ENCODE measurements at regions not wholly inside any gene's neighbourhood (a gene's known extent, or its start where the extent isn't known, plus 50 kb on each side); places are given as distances from the start of the nearest gene placed in this dataset.

GRCh38 chr6:26292709-26293108 is 72.3 kb upstream of the BTN3A2 start:
- ATAC-seq, result no peak

GRCh38 chr6:26294302-26294701 is 70.7 kb upstream of the BTN3A2 start:
- no peak for ATAC-seq

- peak; percentile 96 for ATAC-seq
Measured at GRCh38 chr6:26295691-26296555, 69.1 kb upstream of the BTN3A2 start.

- ATAC-seq, result no peak
Measured at GRCh38 chr6:26296556-26296856, 68.5 kb upstream of the BTN3A2 start.

- ATAC-seq, result no peak
Measured at GRCh38 chr6:26296857-26297648, 67.9 kb upstream of the BTN3A2 start.

GRCh38 chr6:26299286-26300042 is 65.5 kb upstream of the BTN3A2 start:
- no peak for ATAC-seq

GRCh38 chr6:26300043-26300331 is 65.0 kb upstream of the BTN3A2 start:
- no peak for ATAC-seq

GRCh38 chr6:26300359-26300758 is 64.6 kb upstream of the BTN3A2 start:
- no peak for ATAC-seq

- no peak for ATAC-seq
Measured at GRCh38 chr6:26300828-26301227, 64.2 kb upstream of the BTN3A2 start.

- ATAC-seq, result no peak
Measured at GRCh38 chr6:26301638-26302037, 63.4 kb upstream of the BTN3A2 start.

GRCh38 chr6:26302941-26303559 is 61.9 kb upstream of the BTN3A2 start:
- no peak for ATAC-seq

GRCh38 chr6:26304213-26304796 is 60.7 kb upstream of the BTN3A2 start:
- ATAC-seq, result no peak

GRCh38 chr6:26304797-26305640 is 60.0 kb upstream of the BTN3A2 start:
- ATAC-seq, result peak; percentile 72

- no peak for ATAC-seq
Measured at GRCh38 chr6:26305641-26305969, 59.4 kb upstream of the BTN3A2 start.

- ATAC-seq, result no peak
Measured at GRCh38 chr6:26306232-26306631, 58.8 kb upstream of the BTN3A2 start.

- ATAC-seq, result no peak
Measured at GRCh38 chr6:26307850-26308249, 57.1 kb upstream of the BTN3A2 start.

GRCh38 chr6:26309731-26310142 is 55.3 kb upstream of the BTN3A2 start:
- no peak for ATAC-seq

- ATAC-seq, result peak; percentile 14
Measured at GRCh38 chr6:26311012-26311384, 54.0 kb upstream of the BTN3A2 start.

GRCh38 chr6:26311385-26312095 is 53.5 kb upstream of the BTN3A2 start:
- peak; percentile 88 for ATAC-seq

- no peak for ATAC-seq
Measured at GRCh38 chr6:26312096-26312463, 52.9 kb upstream of the BTN3A2 start.

Measured in esophagus mucosa (tissue), 1 donor.